ENCODE measurements at regions not wholly inside any gene's neighbourhood (a gene's known extent, or its start where the extent isn't known, plus 50 kb on each side); places are given as distances from the start of the nearest gene placed in this dataset.
A peak's percentile ranks its signal among the peaks of the same experiment; 100 is the strongest.
"Not testable (repeated sequence)": the region's sequence is repeated elsewhere in the genome, so short reads cannot be mapped to it uniquely, and the experiment has no call there.

DNA sequence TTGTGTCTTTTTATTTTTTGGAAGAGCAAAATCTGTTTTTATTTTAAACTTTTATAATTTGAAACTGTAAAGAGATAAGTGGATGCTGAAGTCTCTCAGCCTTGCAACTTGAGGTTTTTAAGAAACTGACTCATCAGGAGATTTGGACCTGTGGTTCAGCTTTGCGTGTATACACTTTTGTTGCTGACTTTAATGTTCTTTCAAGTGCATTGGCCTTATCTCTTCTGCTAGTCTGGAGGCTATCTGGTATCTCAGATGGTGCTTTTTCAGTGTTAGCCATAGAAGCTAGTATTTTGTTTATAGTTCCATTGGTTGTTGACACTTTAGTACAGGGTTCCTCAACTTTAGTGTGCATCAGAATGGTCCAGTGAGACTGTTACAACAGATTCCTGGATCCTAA is 504.0 kb upstream of the SPTLC3 start:
- no peak for DNase-seq
- TF ChIP-seq POLR2A (IDR thresholded peaks at IDR 0.05; ENCODE audit: low read length) (no peak), GATA1 (IDR thresholded peaks at IDR 0.05; ENCODE audit: low read depth, low read length) (no peak)

DNA sequence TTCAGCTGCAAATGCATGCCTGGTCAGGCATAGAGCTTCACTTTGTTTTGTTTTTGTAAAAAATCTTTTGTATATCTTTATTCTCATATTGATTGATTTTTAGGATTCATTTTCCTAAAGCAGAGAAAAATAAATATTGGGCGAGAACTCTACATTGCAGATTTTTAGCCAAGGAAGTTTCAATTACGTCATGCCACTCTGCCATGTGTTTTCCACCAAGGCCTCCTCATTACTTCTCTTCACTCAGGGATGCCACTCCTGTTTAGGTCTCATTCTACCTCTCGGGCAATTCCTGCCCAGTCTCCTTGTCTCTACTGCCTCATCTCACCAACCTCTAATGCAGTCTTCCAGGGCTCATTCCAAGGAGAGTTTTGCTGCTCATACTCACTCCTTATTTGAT is 497.3 kb upstream of the SPTLC3 start:
- TF ChIP-seq POLR2A (IDR thresholded peaks at IDR 0.05; ENCODE audit: low read length), result no peak
- no peak for TF ChIP-seq GATA1 (IDR thresholded peaks at IDR 0.05; ENCODE audit: low read depth, low read length)
- DNase-seq, result no peak

DNA sequence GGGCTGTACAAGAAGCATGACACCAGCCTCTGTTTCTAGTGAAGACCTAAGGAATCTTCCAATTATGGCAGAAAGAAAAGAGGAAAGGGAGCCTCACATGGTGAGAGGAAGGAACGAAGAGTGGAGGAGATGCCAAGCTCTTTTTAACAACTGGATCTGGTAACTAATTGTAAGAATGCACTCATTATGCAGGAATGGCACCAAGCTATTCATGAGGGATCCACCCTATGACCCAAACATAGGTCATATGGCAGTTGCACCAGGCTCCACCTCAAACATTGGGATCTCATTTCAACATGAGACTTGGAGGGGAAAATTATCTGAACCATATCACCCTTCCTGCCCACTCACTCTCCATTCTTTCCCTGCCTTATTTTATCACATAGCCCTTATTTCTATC is 496.0 kb upstream of the SPTLC3 start:
- TF ChIP-seq POLR2A (IDR thresholded peaks at IDR 0.05; ENCODE audit: low read length) (no peak), GATA1 (IDR thresholded peaks at IDR 0.05; ENCODE audit: low read depth, low read length) (no peak)

DNA sequence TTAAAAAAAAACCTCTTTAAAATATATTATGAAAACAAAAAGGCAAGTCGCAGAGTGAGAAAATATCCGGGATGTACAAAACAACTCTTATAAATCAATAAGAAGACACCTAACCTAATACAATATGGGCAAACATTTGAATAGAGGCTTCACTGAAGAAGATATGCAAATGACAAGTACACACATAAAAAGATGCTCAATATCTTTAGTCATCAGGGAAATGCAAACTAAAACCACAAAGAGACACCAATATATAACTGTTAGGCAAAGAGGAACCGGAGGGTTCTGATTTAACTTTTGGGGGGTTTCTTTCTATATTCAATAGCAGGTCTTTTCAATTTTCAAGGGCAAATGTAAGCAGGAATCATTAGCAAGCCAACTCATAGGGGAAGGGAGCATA is 480.7 kb upstream of the SPTLC3 start:
- no peak for DNase-seq
- TF ChIP-seq GATA1 (IDR thresholded peaks at IDR 0.05; ENCODE audit: low read depth, low read length) (no peak), POLR2A (IDR thresholded peaks at IDR 0.05; ENCODE audit: low read length) (no peak)

More for the DNA sequence above, 496.0 kb upstream of the SPTLC3 start:
- no peak for DNase-seq

DNA sequence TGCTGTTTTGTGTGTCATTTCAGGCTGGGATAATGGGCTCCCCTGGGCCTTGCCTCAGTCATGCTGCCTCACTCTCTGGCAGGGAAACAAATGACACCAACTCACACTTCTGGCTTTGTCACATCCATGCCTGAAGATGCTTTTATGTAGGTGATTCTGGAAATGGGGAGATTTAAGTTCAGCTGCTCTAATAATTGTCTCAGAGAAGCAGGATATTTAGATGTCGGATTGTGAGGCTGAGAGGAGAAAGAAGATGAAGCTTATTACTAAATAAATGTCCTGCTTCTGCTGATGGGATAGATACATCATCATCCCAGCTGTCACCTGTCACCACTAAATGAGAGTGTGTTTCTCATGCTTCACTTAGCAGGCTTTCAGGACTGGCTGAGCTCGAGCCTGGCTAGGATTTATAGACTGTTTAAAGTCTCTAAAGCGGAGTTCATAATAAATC is 480.2 kb upstream of the SPTLC3 start:
- DNase-seq, result no peak
- no peak for TF ChIP-seq POLR2A (IDR thresholded peaks at IDR 0.05; ENCODE audit: low read length)
- TF ChIP-seq GATA1 (IDR thresholded peaks at IDR 0.05; ENCODE audit: low read depth, low read length), result no peak

DNA sequence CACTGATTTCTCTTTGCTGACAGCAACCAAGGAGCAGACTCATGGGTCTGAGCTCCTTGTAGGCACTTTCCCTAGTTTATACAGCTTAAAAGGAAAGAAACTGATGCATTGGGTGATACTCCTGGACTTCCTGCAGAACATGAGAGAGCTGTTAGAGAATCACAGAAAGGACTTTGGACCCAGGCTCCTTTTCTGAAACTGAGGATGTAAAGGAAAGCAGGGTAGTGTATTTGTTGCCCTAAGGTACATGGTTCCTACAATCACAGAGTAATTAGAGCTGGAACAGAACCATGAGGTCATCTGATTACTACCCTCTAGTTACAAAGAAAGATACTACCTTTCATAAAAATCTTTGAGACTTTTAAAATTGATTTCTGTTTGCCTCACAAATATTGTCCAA is 477.1 kb upstream of the SPTLC3 start:
- no peak for TF ChIP-seq GATA1 (IDR thresholded peaks at IDR 0.05; ENCODE audit: low read depth, low read length)
- no peak for TF ChIP-seq POLR2A (IDR thresholded peaks at IDR 0.05; ENCODE audit: low read length)
- no peak for DNase-seq

DNA sequence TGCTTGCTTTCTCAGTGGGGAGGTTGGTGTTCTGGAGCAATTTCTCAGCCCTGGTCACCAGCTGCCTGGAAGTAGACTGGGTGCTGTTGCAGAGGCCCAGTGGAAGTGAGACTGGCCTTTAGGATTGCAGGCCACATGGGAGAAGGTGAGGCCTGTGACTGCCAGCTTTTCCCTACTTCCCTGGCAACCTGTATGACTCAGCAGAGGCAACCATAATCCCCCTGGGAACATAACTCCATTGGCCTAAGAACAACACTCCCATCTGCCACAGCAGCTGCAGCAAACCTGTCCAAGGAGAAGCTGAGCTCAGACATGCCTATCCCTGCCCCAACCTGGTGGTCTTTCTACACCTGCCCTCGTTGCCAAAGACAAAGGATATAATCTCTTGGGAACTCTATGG is 473.5 kb upstream of the SPTLC3 start:
- DNase-seq, result no peak
- TF ChIP-seq POLR2A (IDR thresholded peaks at IDR 0.05; ENCODE audit: low read length) (no peak), GATA1 (IDR thresholded peaks at IDR 0.05; ENCODE audit: low read depth, low read length) (no peak)

DNA sequence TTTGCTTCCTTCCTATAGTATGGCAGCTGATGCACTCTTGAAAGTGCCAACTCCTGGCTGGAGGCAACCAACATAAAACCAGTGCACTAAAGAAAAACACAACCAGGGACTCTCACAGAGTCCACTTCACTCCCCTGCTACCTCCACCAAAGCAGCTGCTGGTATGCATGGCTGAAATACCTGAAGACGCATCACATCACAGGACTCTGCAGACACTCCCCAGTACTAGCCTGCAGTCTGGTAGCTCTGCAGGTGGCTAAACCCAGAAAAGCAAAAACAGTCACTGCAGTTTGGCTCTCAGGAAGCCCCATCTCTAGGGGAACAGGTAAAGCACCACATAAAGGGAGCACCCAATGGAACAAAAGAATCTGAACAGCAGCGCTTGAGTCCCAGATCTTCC is 473.0 kb upstream of the SPTLC3 start:
- no peak for TF ChIP-seq POLR2A (IDR thresholded peaks at IDR 0.05; ENCODE audit: low read length)
- TF ChIP-seq GATA1 (IDR thresholded peaks at IDR 0.05; ENCODE audit: low read depth, low read length), result no peak
- DNase-seq, result no peak

DNA sequence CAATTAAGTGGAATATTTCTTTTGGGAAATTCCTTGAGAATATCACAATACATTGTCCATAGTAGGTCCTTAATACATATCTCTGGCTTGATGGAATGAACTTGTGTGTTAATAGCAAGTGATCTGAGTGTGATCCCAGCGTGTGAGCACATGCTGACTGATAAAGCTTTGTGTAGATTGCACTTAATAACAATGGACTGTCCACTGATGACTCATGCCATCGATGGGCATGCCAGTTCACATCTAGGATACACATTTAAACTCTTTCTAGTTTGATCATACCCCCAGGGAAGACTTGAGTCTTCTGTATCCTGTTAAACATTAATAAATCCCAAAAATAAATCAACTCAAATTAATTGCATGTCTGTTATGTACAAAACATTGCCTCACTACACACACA is 454.3 kb upstream of the SPTLC3 start:
- no peak for DNase-seq
- TF ChIP-seq GATA1 (IDR thresholded peaks at IDR 0.05; ENCODE audit: low read depth, low read length) (no peak), POLR2A (IDR thresholded peaks at IDR 0.05; ENCODE audit: low read length) (no peak)

DNA sequence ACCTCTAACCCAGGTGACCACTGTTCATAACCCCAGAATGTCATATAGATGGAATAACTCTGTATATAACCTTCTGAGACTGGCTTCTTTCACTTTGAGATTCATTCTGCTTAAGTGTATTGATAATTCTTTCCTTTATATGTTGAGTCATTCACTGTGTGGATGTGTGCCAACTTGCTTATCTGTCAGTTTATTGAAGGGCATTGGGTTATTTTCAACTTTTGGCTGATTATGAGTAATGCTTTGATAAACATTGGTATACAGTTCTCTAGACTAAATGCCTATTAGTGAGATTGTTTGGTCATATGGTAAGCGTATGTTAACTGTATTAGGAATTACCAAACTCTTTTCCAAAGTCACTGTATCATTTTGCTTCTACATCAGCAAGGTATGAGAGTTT is 453.4 kb upstream of the SPTLC3 start:
- no peak for TF ChIP-seq GATA1 (IDR thresholded peaks at IDR 0.05; ENCODE audit: low read depth, low read length)
- TF ChIP-seq POLR2A (IDR thresholded peaks at IDR 0.05; ENCODE audit: low read length), result no peak
- DNase-seq, result peak in 1 of 2 experiments; percentile 1

DNA sequence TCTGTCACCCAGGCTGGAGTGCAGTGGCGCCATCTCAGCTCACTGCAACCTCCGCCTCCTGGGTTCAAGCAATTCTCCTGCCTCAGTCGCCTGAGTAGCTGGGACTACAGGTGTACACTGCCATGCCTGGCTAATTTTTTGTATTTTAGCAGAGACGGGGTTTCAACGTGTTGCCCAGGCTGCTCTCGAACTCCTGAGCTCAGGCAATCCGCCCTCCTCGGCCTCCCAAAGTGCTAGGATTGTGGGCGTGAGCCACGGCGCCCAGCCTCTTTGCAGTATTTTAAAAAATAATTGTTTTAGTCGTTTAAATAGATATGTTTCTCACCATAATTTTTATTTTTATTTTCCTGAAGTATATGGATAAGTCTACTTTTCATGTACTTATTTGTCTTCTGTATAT is 452.9 kb upstream of the SPTLC3 start:
- DNase-seq, result not testable (repeated sequence)

DNA sequence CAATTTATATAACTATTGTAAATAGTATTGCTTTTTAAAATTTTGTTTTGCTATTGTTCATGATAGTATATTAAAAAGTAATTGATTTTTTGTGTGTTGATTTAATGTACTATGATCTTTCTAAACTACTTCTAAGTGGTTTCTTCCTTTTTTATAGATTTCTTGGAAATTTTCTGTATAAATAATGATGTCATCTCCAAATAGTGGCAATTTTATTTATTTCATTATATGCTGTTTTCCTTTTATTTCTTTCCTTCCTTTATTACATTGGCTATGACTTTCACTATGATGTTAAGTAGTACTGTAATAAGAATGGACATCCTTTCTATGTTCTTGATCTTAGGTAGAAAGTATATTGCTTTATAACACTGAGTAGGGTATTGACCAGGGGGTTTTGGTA is 451.5 kb upstream of the SPTLC3 start:
- TF ChIP-seq GATA1 (IDR thresholded peaks at IDR 0.05; ENCODE audit: low read depth, low read length) (no peak), POLR2A (IDR thresholded peaks at IDR 0.05; ENCODE audit: low read length) (no peak)

DNA sequence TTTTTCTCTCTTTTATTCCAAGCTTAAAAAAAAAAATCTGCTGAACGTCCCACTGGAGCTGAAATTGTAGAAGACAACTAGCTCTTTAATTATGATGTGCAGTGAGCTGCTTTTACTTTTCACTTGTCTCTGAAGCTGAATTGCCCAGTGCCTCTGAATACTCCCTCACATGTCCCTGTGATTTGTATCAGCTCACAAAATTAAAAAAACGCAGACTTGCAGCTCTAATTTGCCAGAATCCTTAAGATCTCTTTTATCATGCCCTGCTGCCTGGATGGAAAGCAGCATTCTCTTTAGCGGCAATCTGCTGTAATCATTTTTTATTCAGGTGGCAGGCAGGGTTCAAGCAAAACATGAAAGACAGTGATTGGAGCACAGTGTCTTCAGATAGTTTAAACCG is 443.8 kb upstream of the SPTLC3 start:
- no peak for DNase-seq
- TF ChIP-seq POLR2A (IDR thresholded peaks at IDR 0.05; ENCODE audit: low read length) (no peak), GATA1 (IDR thresholded peaks at IDR 0.05; ENCODE audit: low read depth, low read length) (no peak)

More for the DNA sequence above, 451.5 kb upstream of the SPTLC3 start:
- no peak for DNase-seq

DNA sequence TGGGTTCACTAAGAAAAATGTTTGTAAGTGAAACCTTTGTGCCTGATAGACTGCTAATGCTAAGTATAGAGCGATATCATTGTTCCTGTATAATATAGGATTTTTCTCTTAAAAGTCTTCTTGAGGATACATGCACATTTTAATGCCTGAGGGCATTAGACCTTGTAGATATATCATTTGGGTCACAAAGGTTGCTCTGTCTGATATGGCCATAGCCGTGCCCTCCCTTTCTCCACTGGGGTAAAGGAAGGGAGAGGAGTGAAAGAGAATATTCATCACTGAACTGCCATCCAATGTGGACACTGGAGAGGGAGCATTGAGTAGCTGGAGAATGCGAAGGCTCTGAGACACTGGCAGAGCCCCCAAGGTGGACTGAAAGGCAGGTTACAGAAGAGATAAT is 442.2 kb upstream of the SPTLC3 start:
- TF ChIP-seq GATA1 (IDR thresholded peaks at IDR 0.05; ENCODE audit: low read depth, low read length) (no peak), POLR2A (IDR thresholded peaks at IDR 0.05; ENCODE audit: low read length) (no peak)
- DNase-seq, result no peak

DNA sequence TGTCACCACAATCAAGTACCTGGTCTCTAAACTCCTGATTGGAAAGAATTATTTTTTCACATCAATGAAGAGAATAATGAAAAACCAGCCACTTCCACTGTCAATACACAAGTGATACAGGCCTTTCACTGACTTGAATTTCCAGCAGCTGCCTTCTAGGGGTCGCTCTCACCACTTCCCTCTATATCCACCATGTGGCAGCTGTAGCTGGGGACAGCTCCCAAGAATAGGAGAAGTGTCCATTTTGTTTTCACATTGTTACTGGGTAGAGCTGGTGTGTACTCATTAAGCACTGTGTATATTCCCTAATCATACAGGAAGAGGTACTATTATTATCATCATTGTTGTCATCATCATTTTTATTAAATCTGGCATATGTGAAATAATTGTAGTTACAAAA is 438.4 kb upstream of the SPTLC3 start:
- TF ChIP-seq POLR2A (IDR thresholded peaks at IDR 0.05; ENCODE audit: low read length) (no peak), GATA1 (IDR thresholded peaks at IDR 0.05; ENCODE audit: low read depth, low read length) (no peak)
- peak in 1 of 2 experiments; percentile 1 for DNase-seq

DNA sequence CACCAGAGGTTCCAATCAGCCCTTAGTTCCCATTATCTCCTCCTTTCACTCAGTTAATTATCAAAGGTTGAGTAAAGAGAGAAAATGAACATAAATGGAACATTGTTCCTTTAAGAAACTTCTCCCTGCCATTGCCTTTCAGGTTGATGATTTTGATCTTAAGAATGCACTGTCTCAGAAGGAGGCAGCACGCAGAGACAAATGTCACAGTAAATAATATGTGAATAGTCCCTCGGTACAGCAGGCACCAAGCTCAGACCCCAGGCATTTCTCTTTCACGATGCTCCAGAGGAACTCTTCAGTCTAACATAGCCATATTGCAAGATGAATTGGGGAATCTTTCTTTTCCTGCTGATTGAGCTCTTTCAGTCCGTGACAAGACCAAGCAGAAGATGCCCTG is 435.3 kb upstream of the SPTLC3 start:
- no peak for DNase-seq
- no peak for TF ChIP-seq GATA1 (IDR thresholded peaks at IDR 0.05; ENCODE audit: low read depth, low read length)
